ENCODE measurements at regions not wholly inside any gene's neighbourhood (a gene's known extent, or its start where the extent isn't known, plus 50 kb on each side); places are given as distances from the start of the nearest gene placed in this dataset.
A peak's percentile ranks its signal among the peaks of the same experiment; 100 is the strongest.

GRCh38 chrX:10051866-10052480, 84.8 kb downstream of the CLDN34 start:
- Mint-ChIP-seq H3K4me3 (ENCODE audit: unreplicated experiment) (no peak overlapping the region), H3K36me3 (ENCODE audit: unreplicated experiment) (no peaks in the 10 kb centered on the region), H3K27ac (ENCODE audit: unreplicated experiment) (peak overlapping the region; percentile 23), H3K9me3 (ENCODE audit: unreplicated experiment) (peaks cover 4% of the 10 kb centered on the region), H3K27me3 (ENCODE audit: unreplicated experiment) (no peaks in the 10 kb centered on the region), H3K4me1 (ENCODE audit: unreplicated experiment) (peaks cover 48% of the 10 kb centered on the region)
- no peak for DNase-seq (ENCODE audit: extremely low spot score, unreplicated experiment)
- TF ChIP-seq CTCF (IDR thresholded peaks at IDR 0.05): no peak

- Mint-ChIP-seq H3K36me3 (ENCODE audit: unreplicated experiment) (no peaks in the 10 kb centered on the region), H3K4me1 (ENCODE audit: unreplicated experiment) (peaks cover 39% of the 10 kb centered on the region), H3K9me3 (ENCODE audit: unreplicated experiment) (peaks cover 9% of the 10 kb centered on the region), H3K27ac (ENCODE audit: unreplicated experiment) (no peak overlapping the region), H3K27me3 (ENCODE audit: unreplicated experiment) (no peaks in the 10 kb centered on the region), H3K4me3 (ENCODE audit: unreplicated experiment) (no peak overlapping the region)
- TF ChIP-seq CTCF (IDR thresholded peaks at IDR 0.05): no peak
- DNase-seq (ENCODE audit: extremely low spot score, unreplicated experiment): no peak
Observed at GRCh38 chrX:10052906-10053625, 85.9 kb downstream of the CLDN34 start.

DNA sequence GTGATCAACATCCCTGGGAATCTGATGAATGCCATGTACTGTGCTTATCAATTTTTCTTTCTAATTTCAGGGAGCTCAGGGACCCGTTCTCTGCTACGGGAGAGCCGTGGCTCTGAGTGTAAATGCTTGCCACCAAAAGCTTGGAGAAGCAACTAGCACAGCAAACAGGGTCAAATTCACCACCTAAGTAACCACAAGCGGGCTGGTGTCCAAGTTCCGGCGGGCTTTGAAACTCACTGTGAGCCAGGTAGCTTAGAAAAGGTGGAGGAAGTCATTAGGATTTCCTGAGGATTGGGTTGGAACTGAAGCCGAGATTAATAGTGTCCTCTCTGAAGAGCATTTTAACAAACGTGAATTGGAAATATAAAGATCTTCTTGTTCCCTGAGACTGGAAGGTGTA, 87.2 kb downstream of the CLDN34 start:
- no peak overlapping the region for H3K4me3 Mint-ChIP-seq (ENCODE audit: unreplicated experiment)
- peaks cover 9% of the 10 kb centered on the region for H3K9me3 Mint-ChIP-seq (ENCODE audit: unreplicated experiment)
- H3K36me3 Mint-ChIP-seq (ENCODE audit: unreplicated experiment): no peaks in the 10 kb centered on the region
- no peaks in the 10 kb centered on the region for H3K27me3 Mint-ChIP-seq (ENCODE audit: unreplicated experiment)
- no peak overlapping the region for H3K27ac Mint-ChIP-seq (ENCODE audit: unreplicated experiment)
- no peak for DNase-seq (ENCODE audit: extremely low spot score, unreplicated experiment)
- TF ChIP-seq CTCF (IDR thresholded peaks at IDR 0.05): no peak
- H3K4me1 Mint-ChIP-seq (ENCODE audit: unreplicated experiment): peaks cover 31% of the 10 kb centered on the region

DNA sequence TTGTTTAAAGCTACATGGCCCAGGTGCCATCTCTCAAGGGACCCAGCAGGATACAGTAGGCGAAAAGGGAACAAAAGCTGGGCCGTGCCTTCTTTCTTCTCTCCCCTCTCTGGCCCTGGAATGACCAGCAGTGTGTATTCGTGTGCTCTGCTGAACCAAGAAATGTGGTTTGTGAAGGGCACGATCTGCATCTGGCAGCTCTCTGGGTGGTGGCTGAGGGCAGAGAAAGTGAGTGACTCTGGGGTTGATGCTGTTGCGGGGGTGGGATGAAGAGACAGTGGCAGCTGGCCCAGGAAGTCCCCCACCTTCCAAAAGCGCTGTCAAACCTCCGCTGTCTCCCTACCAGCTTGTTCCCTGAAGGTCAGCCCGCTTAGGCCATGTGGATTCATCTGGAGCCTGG, 88.3 kb downstream of the CLDN34 start:
- peaks cover 9% of the 10 kb centered on the region for H3K9me3 Mint-ChIP-seq (ENCODE audit: unreplicated experiment)
- H3K4me1 Mint-ChIP-seq (ENCODE audit: unreplicated experiment): peaks cover 22% of the 10 kb centered on the region
- no peak overlapping the region for H3K4me3 Mint-ChIP-seq (ENCODE audit: unreplicated experiment)
- no peak overlapping the region for H3K27ac Mint-ChIP-seq (ENCODE audit: unreplicated experiment)
- H3K36me3 Mint-ChIP-seq (ENCODE audit: unreplicated experiment): no peaks in the 10 kb centered on the region
- no peaks in the 10 kb centered on the region for H3K27me3 Mint-ChIP-seq (ENCODE audit: unreplicated experiment)
- no peak for TF ChIP-seq CTCF (IDR thresholded peaks at IDR 0.05)
- DNase-seq (ENCODE audit: extremely low spot score, unreplicated experiment): no peak

- no peak overlapping the region for H3K4me3 Mint-ChIP-seq (ENCODE audit: unreplicated experiment)
- TF ChIP-seq CTCF (IDR thresholded peaks at IDR 0.05): no peak
- H3K36me3 Mint-ChIP-seq (ENCODE audit: unreplicated experiment): peaks cover 9% of the 10 kb centered on the region
- no peak overlapping the region for H3K27ac Mint-ChIP-seq (ENCODE audit: unreplicated experiment)
- no peaks in the 10 kb centered on the region for H3K27me3 Mint-ChIP-seq (ENCODE audit: unreplicated experiment)
- no peaks in the 10 kb centered on the region for H3K4me1 Mint-ChIP-seq (ENCODE audit: unreplicated experiment)
- no peak for DNase-seq (ENCODE audit: extremely low spot score, unreplicated experiment)
- H3K9me3 Mint-ChIP-seq (ENCODE audit: unreplicated experiment): peaks cover 7% of the 10 kb centered on the region
Observed at GRCh38 chrX:10062352-10062751, 94.4 kb upstream of the CLCN4 start.
